ENCODE measurements at regions not wholly inside any gene's neighbourhood (a gene's known extent, or its start where the extent isn't known, plus 50 kb on each side); places are given as distances from the start of the nearest gene placed in this dataset.
"Not testable (repeated sequence)": the region's sequence is repeated elsewhere in the genome, so short reads cannot be mapped to it uniquely, and the experiment has no call there.

GRCh38 chr7:32816409-32816948, 75.1 kb downstream of the KBTBD2 start:
- H3K36me3 Mint-ChIP-seq (ENCODE audit: low read depth); H3K27ac Mint-ChIP-seq; H3K4me3 Mint-ChIP-seq; H3K27me3 Mint-ChIP-seq; H3K9me3 Mint-ChIP-seq; intact Hi-C loops (cut with micrococcal nuclease); H3K4me1 Mint-ChIP-seq (ENCODE audit: low read depth): not testable (repeated sequence)

- H3K4me1 Mint-ChIP-seq (ENCODE audit: low read depth); H3K27me3 Mint-ChIP-seq; H3K27ac Mint-ChIP-seq; intact Hi-C loops (cut with micrococcal nuclease); H3K4me3 Mint-ChIP-seq; H3K36me3 Mint-ChIP-seq (ENCODE audit: low read depth); H3K9me3 Mint-ChIP-seq: not testable (repeated sequence)
These were observed 76.8 kb downstream of the KBTBD2 start for GRCh38 chr7:32814779-32815178.

- Mint-ChIP-seq H3K9me3 (no peaks in the 10 kb centered on the region), H3K4me3 (no peak overlapping the region), H3K27me3 (no peaks in the 10 kb centered on the region), H3K36me3 (ENCODE audit: low read depth) (no peaks in the 10 kb centered on the region), H3K4me1 (ENCODE audit: low read depth) (no peaks in the 10 kb centered on the region), H3K27ac (no peak overlapping the region)
- intact Hi-C loops (cut with micrococcal nuclease), result loop anchor here (10.0 kb wide), 1 partner anchor 295 kb away; the partner anchor contains the start of gene RP9
These were observed 81.7 kb downstream of the KBTBD2 start for GRCh38 chr7:32809871-32810270.

GRCh38 chr7:32809347-32809746, 82.2 kb downstream of the KBTBD2 start:
- no peaks in the 10 kb centered on the region for H3K4me1 Mint-ChIP-seq (ENCODE audit: low read depth)
- no peaks in the 10 kb centered on the region for H3K27me3 Mint-ChIP-seq
- H3K27ac Mint-ChIP-seq, result no peak overlapping the region
- H3K9me3 Mint-ChIP-seq, result no peaks in the 10 kb centered on the region
- H3K4me3 Mint-ChIP-seq, result no peak overlapping the region
- intact Hi-C loops (cut with micrococcal nuclease), result loop anchor here (10.0 kb wide), 1 partner anchor 295 kb away; the partner anchor contains the start of gene RP9
- no peaks in the 10 kb centered on the region for H3K36me3 Mint-ChIP-seq (ENCODE audit: low read depth)

- Mint-ChIP-seq H3K4me3 (no peak overlapping the region), H3K27me3 (no peaks in the 10 kb centered on the region), H3K4me1 (ENCODE audit: low read depth) (no peaks in the 10 kb centered on the region), H3K9me3 (peaks cover 20% of the 10 kb centered on the region), H3K36me3 (ENCODE audit: low read depth) (no peaks in the 10 kb centered on the region), H3K27ac (no peak overlapping the region)
- intact Hi-C loops (cut with micrococcal nuclease), result loop anchor here (10.0 kb wide), 1 partner anchor 301 kb away; the partner anchor contains the start of gene RP9
These were observed 88.0 kb downstream of the KBTBD2 start for GRCh38 chr7:32803406-32804141.

- Mint-ChIP-seq H3K4me1 (ENCODE audit: low read depth) (no peaks in the 10 kb centered on the region), H3K27me3 (no peaks in the 10 kb centered on the region), H3K9me3 (peaks cover 20% of the 10 kb centered on the region), H3K36me3 (ENCODE audit: low read depth) (no peaks in the 10 kb centered on the region), H3K4me3 (no peak overlapping the region), H3K27ac (no peak overlapping the region)
- intact Hi-C loops (cut with micrococcal nuclease), result loop anchor here (10.0 kb wide), 1 partner anchor 302 kb away; the partner anchor contains the start of gene RP9
These were observed 89.2 kb downstream of the KBTBD2 start for GRCh38 chr7:32802305-32802910.

- H3K4me3 Mint-ChIP-seq; H3K9me3 Mint-ChIP-seq; H3K27ac Mint-ChIP-seq; intact Hi-C loops (cut with micrococcal nuclease); H3K36me3 Mint-ChIP-seq (ENCODE audit: low read depth); H3K4me1 Mint-ChIP-seq (ENCODE audit: low read depth); H3K27me3 Mint-ChIP-seq: not testable (repeated sequence)
These were observed 98.5 kb downstream of the KBTBD2 start for GRCh38 chr7:32793053-32793452.

- H3K9me3 Mint-ChIP-seq; H3K27me3 Mint-ChIP-seq; H3K27ac Mint-ChIP-seq; H3K4me1 Mint-ChIP-seq (ENCODE audit: low read depth); intact Hi-C loops (cut with micrococcal nuclease); H3K36me3 Mint-ChIP-seq (ENCODE audit: low read depth); H3K4me3 Mint-ChIP-seq: not testable (repeated sequence)
These were observed 100.7 kb downstream of the KBTBD2 start for GRCh38 chr7:32790766-32791430.

GRCh38 chr7:32789266-32789665, 102.3 kb downstream of the KBTBD2 start:
- H3K9me3 Mint-ChIP-seq; H3K27me3 Mint-ChIP-seq; H3K4me1 Mint-ChIP-seq (ENCODE audit: low read depth); H3K27ac Mint-ChIP-seq; intact Hi-C loops (cut with micrococcal nuclease); H3K4me3 Mint-ChIP-seq; H3K36me3 Mint-ChIP-seq (ENCODE audit: low read depth): not testable (repeated sequence)

GRCh38 chr7:32788174-32788573, 103.4 kb downstream of the KBTBD2 start:
- H3K9me3 Mint-ChIP-seq; H3K4me1 Mint-ChIP-seq (ENCODE audit: low read depth); H3K4me3 Mint-ChIP-seq; intact Hi-C loops (cut with micrococcal nuclease); H3K27ac Mint-ChIP-seq; H3K27me3 Mint-ChIP-seq; H3K36me3 Mint-ChIP-seq (ENCODE audit: low read depth): not testable (repeated sequence)

- H3K27me3 Mint-ChIP-seq; H3K36me3 Mint-ChIP-seq (ENCODE audit: low read depth); H3K9me3 Mint-ChIP-seq; H3K4me3 Mint-ChIP-seq; H3K4me1 Mint-ChIP-seq (ENCODE audit: low read depth); intact Hi-C loops (cut with micrococcal nuclease); H3K27ac Mint-ChIP-seq: not testable (repeated sequence)
These were observed 106.1 kb downstream of the KBTBD2 start for GRCh38 chr7:32785365-32785944.

- H3K4me1 Mint-ChIP-seq (ENCODE audit: low read depth); H3K27me3 Mint-ChIP-seq; intact Hi-C loops (cut with micrococcal nuclease); H3K4me3 Mint-ChIP-seq; H3K27ac Mint-ChIP-seq; H3K36me3 Mint-ChIP-seq (ENCODE audit: low read depth); H3K9me3 Mint-ChIP-seq: not testable (repeated sequence)
These were observed 111.7 kb downstream of the KBTBD2 start for GRCh38 chr7:32779895-32780294.

GRCh38 chr7:32779167-32779566, 112.4 kb downstream of the KBTBD2 start:
- H3K27ac Mint-ChIP-seq, result no peak overlapping the region
- H3K4me1 Mint-ChIP-seq (ENCODE audit: low read depth), result no peaks in the 10 kb centered on the region
- intact Hi-C loops (cut with micrococcal nuclease), result no loop called here
- no peaks in the 10 kb centered on the region for H3K27me3 Mint-ChIP-seq
- H3K4me3 Mint-ChIP-seq, result no peak overlapping the region
- H3K9me3 Mint-ChIP-seq, result no peaks in the 10 kb centered on the region
- no peaks in the 10 kb centered on the region for H3K36me3 Mint-ChIP-seq (ENCODE audit: low read depth)

GRCh38 chr7:32777041-32777666, 114.4 kb downstream of the KBTBD2 start:
- H3K4me3 Mint-ChIP-seq; H3K36me3 Mint-ChIP-seq (ENCODE audit: low read depth); H3K27ac Mint-ChIP-seq; H3K4me1 Mint-ChIP-seq (ENCODE audit: low read depth); intact Hi-C loops (cut with micrococcal nuclease); H3K27me3 Mint-ChIP-seq; H3K9me3 Mint-ChIP-seq: not testable (repeated sequence)
